CD4-positive, alpha-beta T cell treated with Interferon alpha-2 for 1 hour (primary cell): ENCODE measurements at regions not wholly inside any gene's neighbourhood (a gene's known extent, or its start where the extent isn't known, plus 50 kb on each side); places are given as distances from the start of the nearest gene placed in this dataset.
"Not testable (repeated sequence)": the region's sequence is repeated elsewhere in the genome, so short reads cannot be mapped to it uniquely, and the experiment has no call there.

ENCODE experiments used
- DNase-seq, 2 donors: peaks; one replicate each; pipeline ENCODE4 v3.0.0-alpha.2; 2020 to 2022

- DNase-seq, result no peak
Observed at GRCh38 chr17:72372185-72372584, 251.4 kb downstream of the SOX9 start.

DNA sequence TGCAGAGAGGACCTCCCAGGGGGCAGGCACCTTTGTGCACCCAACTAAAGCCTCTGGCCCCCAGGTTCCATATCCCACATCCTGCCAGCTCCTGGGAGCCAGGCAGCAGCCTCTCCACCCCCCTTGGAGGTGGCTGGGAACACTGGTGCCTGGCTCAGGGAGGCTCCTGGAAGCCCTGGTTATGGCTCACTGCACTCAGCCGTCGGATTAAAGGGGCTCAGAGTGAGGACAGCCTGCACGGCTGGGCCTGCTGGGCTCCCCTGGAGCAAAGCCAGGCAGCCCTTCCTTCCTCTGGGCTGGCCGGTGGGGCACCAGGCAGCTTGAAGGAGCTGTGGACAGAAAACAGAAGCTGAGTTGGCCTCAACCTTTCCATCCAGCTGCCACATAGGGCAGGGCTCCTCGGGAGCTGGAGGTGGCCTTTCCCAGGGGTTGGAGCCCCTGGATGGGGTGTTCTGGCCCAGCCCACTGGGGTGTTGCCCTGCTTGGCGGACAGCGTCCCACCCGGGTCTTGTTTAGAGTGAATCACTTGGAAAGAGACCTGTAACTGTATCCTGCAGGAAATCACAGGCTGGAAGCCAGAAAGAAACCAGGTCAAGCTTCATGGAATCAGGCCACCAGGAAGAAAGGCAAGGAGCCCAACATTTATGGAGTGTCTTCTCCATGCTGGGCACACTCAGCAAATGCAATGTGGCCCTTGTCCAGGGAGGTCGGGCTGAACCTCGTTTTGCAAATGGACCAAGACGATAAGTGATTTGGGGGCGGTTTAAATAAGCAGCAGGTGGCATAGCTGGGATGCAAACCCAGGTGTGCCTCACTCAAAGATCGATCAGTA, 253.3 kb downstream of the SOX9 start:
- no peak for DNase-seq

GRCh38 chr17:72376526-72377345, 255.9 kb downstream of the SOX9 start:
- DNase-seq, result no peak

GRCh38 chr17:72378414-72379390, 257.9 kb downstream of the SOX9 start:
- DNase-seq, result no peak

DNA sequence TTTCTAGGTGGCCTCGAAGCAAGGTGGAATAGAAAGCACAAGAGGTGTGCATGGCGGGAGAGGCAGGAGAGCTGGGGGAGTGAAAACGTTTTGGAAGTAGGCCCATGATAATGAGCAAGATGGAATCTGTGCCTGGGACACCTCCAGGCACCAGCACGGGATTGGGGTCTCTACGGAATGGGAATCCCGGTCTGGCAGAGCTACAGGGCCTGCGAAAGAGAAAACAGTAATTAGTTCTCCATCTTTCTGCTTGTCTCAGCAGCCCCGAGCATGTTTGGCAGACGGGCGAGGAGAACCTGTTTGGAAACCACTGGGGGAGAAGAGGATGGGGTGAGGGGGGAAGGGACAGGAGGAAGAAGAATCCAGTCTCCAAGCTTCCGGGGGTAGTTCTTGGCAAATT, 258.7 kb downstream of the SOX9 start:
- DNase-seq, result no peak

- DNase-seq, result no peak
Observed at GRCh38 chr17:72380120-72380519, 259.3 kb downstream of the SOX9 start.

GRCh38 chr17:72380737-72381136, 259.9 kb downstream of the SOX9 start:
- DNase-seq, result no peak

DNA sequence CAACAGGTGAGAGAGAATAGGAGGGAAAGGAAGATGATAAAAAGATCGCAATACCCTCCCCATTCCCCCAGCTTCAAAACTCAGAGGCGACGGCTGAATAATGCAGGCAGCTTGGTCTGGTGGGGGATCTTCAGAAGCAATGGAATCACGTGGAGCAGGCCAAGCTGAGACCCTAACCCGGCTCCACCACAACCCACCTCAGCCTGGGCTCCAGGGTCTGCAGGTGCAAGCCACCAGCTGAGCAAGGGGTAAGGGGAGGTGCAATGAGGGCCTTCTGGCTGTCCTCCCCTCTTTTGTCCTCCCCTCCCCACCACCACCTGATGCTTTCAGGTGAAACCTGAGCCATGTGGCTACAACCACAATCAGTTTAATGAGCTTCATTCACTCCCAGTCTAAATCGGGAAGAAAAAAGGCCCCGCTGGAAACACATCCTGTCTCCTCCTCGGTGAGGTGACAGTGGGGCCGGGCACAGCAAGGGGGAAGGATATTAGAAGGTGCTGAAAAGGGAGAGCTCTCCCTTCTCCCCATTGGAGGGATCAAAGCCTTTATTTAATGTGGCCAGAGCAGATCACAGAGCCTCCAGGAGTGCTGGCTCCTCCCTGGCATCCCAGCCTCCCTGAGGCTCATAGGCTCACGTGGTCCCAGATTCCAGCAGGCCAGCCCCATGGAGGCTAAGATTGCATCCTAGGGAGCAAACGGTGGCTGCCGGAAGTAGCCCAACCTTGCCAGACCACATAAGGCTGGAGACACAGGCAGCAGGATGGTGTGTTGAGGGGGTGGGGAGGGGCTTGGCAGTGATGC, 261.0 kb downstream of the SOX9 start:
- no peak for DNase-seq

GRCh38 chr17:72382971-72383722, 262.3 kb downstream of the SOX9 start:
- DNase-seq, result no peak

DNA sequence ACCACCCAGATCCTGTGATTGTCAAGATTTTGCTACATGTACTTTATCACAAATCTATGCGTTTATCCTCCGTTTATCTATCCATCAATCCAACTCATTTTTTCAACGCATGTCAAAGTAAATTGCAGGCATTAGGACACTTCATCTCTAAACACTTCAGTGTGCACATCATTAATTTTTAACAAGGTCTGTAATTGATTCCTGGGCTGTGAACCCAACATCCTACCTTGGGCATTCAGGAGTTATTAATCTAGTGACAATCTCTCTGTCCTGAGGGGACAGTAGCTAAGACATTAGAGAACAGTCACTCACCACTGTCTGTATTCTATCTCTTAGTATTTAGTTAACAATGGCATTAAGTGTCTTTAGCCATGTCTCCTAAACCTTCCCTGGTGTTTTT, 264.7 kb downstream of the SOX9 start:
- DNase-seq, result no peak

GRCh38 chr17:72386173-72386572, 265.4 kb downstream of the SOX9 start:
- not testable (repeated sequence) for DNase-seq

- DNase-seq, result no peak
Observed at GRCh38 chr17:72386619-72387237, 265.9 kb downstream of the SOX9 start.

GRCh38 chr17:72387487-72387886, 266.7 kb downstream of the SOX9 start:
- DNase-seq, result no peak

GRCh38 chr17:72387969-72388368, 267.1 kb downstream of the SOX9 start:
- no peak for DNase-seq

DNA sequence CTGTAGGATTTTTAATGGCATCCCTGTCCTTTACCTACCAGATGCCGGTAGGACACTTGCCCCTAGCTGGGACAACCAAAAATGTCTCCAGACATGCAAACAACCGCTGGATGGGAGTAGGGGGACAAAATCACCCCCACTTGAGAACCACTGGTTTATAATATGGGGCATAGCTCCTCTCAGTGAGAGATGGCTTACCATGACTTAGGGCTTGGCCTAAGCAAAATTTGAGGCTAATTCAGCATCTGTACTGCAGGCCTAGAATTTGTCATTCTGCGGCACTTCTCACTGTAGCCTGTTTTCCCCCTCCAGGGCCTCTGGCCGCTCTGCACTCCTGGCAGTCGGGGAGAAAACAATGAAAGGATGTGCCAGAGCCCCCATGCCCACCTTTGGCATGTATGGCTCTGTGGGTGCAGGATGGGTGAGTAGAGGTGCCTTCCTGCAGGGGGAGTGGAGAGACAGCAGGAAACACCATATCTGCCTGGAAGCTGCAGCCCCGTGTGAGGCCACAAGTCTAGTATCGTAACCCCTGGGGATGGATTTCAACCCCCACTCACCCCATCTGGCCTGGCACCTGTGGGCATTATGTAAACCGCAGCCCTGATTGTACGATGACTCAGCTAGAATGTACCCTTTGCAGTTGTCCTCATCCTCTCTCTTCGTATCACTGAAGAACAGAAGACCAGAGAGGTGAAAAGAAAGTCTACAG, 268.1 kb downstream of the SOX9 start:
- DNase-seq, result no peak

- DNase-seq, result no peak
Observed at GRCh38 chr17:72390675-72391508, 270.1 kb downstream of the SOX9 start.

- no peak for DNase-seq
Observed at GRCh38 chr17:72392056-72393010, 271.5 kb downstream of the SOX9 start.

DNA sequence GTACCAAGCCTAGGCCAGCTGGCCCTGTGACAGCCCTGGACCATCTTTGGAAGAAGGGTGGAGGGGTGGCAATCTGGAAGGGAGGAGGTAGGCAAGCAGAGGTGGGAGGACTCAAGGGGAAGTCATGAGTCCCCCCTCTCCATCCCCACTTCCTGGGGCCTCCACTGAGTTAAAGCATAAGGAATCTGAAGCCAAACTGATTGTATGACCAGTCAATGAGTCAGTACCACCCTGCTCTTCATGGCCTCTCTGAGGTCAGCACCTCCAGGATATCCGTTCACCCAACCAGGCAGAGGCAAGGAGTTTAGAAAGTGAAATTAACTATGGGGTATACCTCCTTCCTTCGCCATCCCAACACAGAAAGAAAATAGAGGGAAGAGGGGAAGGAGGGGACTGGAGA, 272.7 kb downstream of the SOX9 start:
- no peak for DNase-seq
